ENCODE measurements at regions not wholly inside any gene's neighbourhood (a gene's known extent, or its start where the extent isn't known, plus 50 kb on each side); places are given as distances from the start of the nearest gene placed in this dataset.

- Histone ChIP-seq H3K27ac (ENCODE audit: low read length) (no peak overlapping the region), H3K4me1 (ENCODE audit: insufficient read depth, low read length) (peaks cover 3% of the 10 kb centered on the region; the same call in 1 of the 2 replicates), H3K9ac (ENCODE audit: low read depth, low read length) (no peak overlapping the region), H3K79me2 (ENCODE audit: insufficient read depth, low read length) (no peaks in the 10 kb centered on the region), H3K27me3 (ENCODE audit: insufficient read depth, low read length, poor library complexity) (no peaks in the 10 kb centered on the region), H3K4me3 (ENCODE audit: low read depth in 1 of 2, low read length in 2 of 2) (no peak overlapping the region), H3K4me2 (ENCODE audit: insufficient read depth, low read length) (no peak overlapping the region), H4K20me1 (ENCODE audit: insufficient read depth, low read length) (no peaks in the 10 kb centered on the region; the same call in 1 of the 2 replicates), H3K36me3 (ENCODE audit: insufficient read depth, low read length) (no peaks in the 10 kb centered on the region), H2AFZ (ENCODE audit: low read depth, low read length) (no peak overlapping the region), H3K9me3 (ENCODE audit: insufficient read depth, low read length, severe bottlenecking) (no peaks in the 10 kb centered on the region)
- TF ChIP-seq, protein P1, sequence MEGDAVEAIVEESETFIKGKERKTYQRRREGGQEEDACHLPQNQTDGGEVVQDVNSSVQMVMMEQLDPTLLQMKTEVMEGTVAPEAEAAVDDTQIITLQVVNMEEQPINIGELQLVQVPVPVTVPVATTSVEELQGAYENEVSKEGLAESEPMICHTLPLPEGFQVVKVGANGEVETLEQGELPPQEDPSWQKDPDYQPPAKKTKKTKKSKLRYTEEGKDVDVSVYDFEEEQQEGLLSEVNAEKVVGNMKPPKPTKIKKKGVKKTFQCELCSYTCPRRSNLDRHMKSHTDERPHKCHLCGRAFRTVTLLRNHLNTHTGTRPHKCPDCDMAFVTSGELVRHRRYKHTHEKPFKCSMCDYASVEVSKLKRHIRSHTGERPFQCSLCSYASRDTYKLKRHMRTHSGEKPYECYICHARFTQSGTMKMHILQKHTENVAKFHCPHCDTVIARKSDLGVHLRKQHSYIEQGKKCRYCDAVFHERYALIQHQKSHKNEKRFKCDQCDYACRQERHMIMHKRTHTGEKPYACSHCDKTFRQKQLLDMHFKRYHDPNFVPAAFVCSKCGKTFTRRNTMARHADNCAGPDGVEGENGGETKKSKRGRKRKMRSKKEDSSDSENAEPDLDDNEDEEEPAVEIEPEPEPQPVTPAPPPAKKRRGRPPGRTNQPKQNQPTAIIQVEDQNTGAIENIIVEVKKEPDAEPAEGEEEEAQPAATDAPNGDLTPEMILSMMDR (IDR thresholded peaks at IDR 0.05; ENCODE audit: borderline replicate concordance, extremely low read depth, low read length, poor library complexity, severe bottlenecking), result no peak
- no peak for TF ChIP-seq EZH2 (IDR thresholded peaks at IDR 0.05; ENCODE audit: borderline replicate concordance, low read depth, low read length, severe bottlenecking)
- DNase-seq (no peak), ATAC-seq (ENCODE audit: insufficient read depth, low read depth) (no peak)
These were observed 233.8 kb upstream of the GSE1 start for GRCh38 chr16:85379041-85380001.

DNA sequence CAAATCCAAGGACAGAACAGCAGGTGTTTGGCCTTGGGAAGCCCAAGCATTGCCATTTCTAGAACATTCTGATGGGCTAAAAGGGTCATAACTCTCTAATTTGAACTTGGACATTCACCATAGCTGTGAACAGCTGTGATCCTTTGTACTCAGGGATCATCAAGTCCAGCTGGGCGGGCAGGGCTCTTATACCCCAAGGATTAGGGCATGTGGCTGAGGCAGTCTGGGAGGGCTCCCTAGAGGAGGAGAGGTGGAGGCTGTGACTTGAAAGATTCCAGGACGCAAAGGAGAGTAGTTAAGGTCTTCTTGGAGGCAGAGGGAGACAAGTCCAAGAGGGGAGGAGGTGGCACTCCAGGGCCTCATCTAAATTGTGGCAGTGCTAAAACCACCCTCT is 233.1 kb upstream of the GSE1 start:
- no peak overlapping the region for H3K4me3 ChIP-seq (ENCODE audit: low read depth in 1 of 2, low read length in 2 of 2)
- H3K27me3 ChIP-seq (ENCODE audit: insufficient read depth, low read length, poor library complexity), result no peaks in the 10 kb centered on the region
- H3K36me3 ChIP-seq (ENCODE audit: insufficient read depth, low read length), result no peaks in the 10 kb centered on the region
- no peak overlapping the region for H3K4me2 ChIP-seq (ENCODE audit: insufficient read depth, low read length)
- TF ChIP-seq EZH2 (IDR thresholded peaks at IDR 0.05; ENCODE audit: borderline replicate concordance, low read depth, low read length, severe bottlenecking), result no peak
- TF ChIP-seq, protein P1 (IDR thresholded peaks at IDR 0.05; ENCODE audit: borderline replicate concordance, extremely low read depth, low read length, poor library complexity, severe bottlenecking), result no peak
- no peak for ATAC-seq (ENCODE audit: insufficient read depth, low read depth)
- H4K20me1 ChIP-seq (ENCODE audit: insufficient read depth, low read length), result no peaks in the 10 kb centered on the region; the same call in 1 of the 2 replicates
- no peak for DNase-seq
- H3K79me2 ChIP-seq (ENCODE audit: insufficient read depth, low read length), result no peaks in the 10 kb centered on the region
- H3K9me3 ChIP-seq (ENCODE audit: insufficient read depth, low read length, severe bottlenecking), result no peaks in the 10 kb centered on the region
- no peak overlapping the region for H2AFZ ChIP-seq (ENCODE audit: low read depth, low read length)
- no peak overlapping the region for H3K9ac ChIP-seq (ENCODE audit: low read depth, low read length)
- H3K27ac ChIP-seq (ENCODE audit: low read length), result no peak overlapping the region
- peaks cover 3% of the 10 kb centered on the region; the same call in 1 of the 2 replicates for H3K4me1 ChIP-seq (ENCODE audit: insufficient read depth, low read length)

- ATAC-seq (ENCODE audit: insufficient read depth, low read depth) (no peak), DNase-seq (no peak)
- Histone ChIP-seq H3K4me1 (ENCODE audit: insufficient read depth, low read length) (peaks cover 3% of the 10 kb centered on the region; the same call in 1 of the 2 replicates), H3K9me3 (ENCODE audit: insufficient read depth, low read length, severe bottlenecking) (no peaks in the 10 kb centered on the region), H3K27me3 (ENCODE audit: insufficient read depth, low read length, poor library complexity) (no peaks in the 10 kb centered on the region), H3K9ac (ENCODE audit: low read depth, low read length) (no peak overlapping the region), H4K20me1 (ENCODE audit: insufficient read depth, low read length) (no peaks in the 10 kb centered on the region; the same call in 1 of the 2 replicates), H3K79me2 (ENCODE audit: insufficient read depth, low read length) (no peaks in the 10 kb centered on the region), H3K27ac (ENCODE audit: low read length) (no peak overlapping the region), H3K4me3 (ENCODE audit: low read depth in 1 of 2, low read length in 2 of 2) (no peak overlapping the region), H3K4me2 (ENCODE audit: insufficient read depth, low read length) (no peak overlapping the region), H2AFZ (ENCODE audit: low read depth, low read length) (no peak overlapping the region), H3K36me3 (ENCODE audit: insufficient read depth, low read length) (no peaks in the 10 kb centered on the region)
- TF ChIP-seq, protein P1 (IDR thresholded peaks at IDR 0.05; ENCODE audit: borderline replicate concordance, extremely low read depth, low read length, poor library complexity, severe bottlenecking), result no peak
- TF ChIP-seq EZH2 (IDR thresholded peaks at IDR 0.05; ENCODE audit: borderline replicate concordance, low read depth, low read length, severe bottlenecking), result no peak
These were observed 232.0 kb upstream of the GSE1 start for GRCh38 chr16:85380905-85381737.
